Activated CD4-positive, alpha-beta T cell treated with anti-CD3 and anti-CD28 coated beads, Interleukin-2, amount 50 U/mL, for 1 hour (primary cell): ENCODE measurements at regions not wholly inside any gene's neighbourhood (a gene's known extent, or its start where the extent isn't known, plus 50 kb on each side); places are given as distances from the start of the nearest gene placed in this dataset.
"Not testable (repeated sequence)": the region's sequence is repeated elsewhere in the genome, so short reads cannot be mapped to it uniquely, and the experiment has no call there.

Experiments
- DNase-seq: peaks from one replicate; pipeline ENCODE4 v3.0.0-alpha.2; 2020

DNA sequence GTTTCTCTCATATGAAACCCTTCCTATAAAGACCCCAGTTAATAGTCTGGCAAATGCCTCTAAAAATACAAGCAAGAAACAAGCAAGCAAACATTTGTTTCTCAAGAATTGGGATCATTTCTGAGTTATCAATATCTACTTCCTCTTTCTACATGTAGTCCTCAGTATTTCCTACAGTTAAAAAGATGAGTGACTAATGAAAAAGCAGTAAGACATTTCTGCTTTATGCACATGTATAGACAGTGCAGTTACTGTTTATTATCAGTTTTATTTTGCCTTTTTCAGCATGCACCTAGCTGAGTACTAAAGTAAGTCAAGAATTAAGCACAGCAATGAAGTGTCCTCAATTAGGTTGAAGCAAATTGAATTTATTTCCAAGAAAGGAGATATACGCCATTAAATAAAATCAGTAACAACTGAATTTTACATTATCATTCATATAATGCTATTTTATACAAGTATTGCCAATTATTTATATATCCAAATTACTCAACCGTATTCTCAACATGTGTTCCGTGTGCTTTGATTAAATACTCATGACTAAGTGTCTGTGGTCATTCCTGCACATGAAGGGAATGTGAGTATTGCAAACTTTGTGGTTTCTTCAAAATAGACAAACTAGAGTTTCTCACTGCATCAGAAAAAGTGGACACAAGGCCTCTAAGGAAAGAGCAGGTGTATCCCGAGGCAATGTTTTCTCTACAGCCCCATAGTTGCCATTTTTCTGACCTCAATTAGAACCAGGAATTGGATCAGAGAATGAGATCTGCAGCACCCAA is 159.3 kb upstream of the MARCKS start:
- DNase-seq: no peak

- DNase-seq: no peak
Measured at GRCh38 chr6:113699239-113699638, 157.9 kb upstream of the MARCKS start.

GRCh38 chr6:113701552-113702254 is 155.4 kb upstream of the MARCKS start:
- no peak for DNase-seq

DNA sequence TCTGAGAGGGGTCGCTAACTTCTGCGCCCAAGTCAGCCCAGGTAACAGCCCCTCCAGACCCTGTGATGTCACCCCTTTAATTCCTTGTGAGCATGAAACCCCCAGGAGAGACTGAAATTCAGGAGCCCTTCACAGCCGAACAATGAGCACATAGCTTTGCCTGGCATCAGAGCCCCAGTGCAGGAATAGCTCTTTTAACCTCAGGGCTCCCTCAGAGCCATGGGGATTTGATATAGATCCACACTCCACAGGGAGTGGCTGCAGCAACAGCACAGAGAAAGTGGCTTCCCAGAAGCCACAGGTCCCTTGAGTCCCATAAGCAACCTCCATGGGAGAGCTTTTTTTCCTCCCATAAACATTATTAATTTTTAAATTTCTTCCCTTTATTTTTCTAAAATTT is 150.0 kb upstream of the MARCKS start:
- DNase-seq: no peak

DNA sequence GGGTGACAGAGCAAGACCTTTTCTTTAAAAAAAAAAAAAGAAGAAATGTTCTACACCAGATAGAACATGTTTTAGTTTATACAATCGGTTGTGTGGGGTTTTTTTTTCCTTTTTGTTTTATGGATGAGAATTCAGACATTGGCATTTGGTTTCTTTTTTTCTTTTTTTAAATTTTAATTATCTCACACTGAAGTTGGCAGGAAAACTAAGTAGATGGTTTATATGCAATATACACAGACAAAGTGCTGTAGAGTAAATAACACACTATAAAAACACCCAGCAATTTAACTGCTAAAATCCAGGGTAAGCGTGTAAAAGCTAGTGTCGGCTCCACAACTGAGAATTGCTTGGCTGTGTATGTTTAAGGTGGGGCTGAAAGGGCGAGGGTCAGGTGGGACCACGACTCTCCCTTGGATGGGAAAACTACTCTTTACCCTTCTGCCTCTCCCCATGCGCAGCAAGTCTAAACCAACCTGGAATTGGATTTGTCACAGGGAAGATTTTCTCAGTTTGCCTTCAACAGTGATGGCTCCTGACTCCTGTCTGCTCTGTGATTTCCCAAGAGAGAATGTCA is 147.1 kb upstream of the MARCKS start:
- DNase-seq: no peak

DNA sequence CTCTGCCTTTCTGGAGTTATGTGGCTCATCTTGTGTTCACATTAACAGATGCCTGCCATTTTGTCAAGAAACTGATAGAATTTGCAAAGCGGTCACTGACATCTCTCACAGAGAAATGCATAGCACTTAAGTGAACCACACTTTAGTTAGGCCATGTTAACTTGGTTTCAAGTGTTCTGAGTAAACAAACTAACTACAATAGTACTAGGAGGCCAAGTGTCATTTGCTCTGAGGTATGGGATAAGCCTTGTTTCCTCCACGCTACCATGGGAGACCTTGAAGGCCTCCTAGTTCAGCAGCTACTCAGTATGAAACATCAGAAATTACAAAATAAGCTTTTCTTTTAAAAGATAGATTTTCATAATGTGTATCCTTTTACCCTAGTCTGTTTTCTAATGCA is 143.5 kb upstream of the MARCKS start:
- no peak for DNase-seq

GRCh38 chr6:113718588-113718987 is 138.6 kb upstream of the MARCKS start:
- DNase-seq: no peak

DNA sequence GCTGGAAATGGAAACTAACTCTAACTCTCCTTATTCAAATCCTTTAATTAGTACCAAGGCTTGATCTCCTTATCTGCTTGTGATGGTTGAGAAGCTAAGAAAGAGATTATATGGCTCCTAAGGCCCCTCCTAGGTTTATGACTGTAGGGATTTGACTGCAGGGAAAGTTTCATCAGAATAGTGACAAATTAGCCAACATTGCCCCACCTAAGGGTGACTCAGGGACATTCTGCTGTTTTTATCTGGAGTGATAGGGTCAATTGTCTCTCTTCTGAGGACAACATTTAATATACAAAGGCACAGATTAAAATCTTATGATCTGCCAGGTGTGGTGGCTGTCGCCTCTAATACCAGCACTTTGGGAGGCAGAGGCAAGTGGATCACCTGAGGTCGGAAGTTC is 138.1 kb upstream of the MARCKS start:
- DNase-seq: no peak

DNA sequence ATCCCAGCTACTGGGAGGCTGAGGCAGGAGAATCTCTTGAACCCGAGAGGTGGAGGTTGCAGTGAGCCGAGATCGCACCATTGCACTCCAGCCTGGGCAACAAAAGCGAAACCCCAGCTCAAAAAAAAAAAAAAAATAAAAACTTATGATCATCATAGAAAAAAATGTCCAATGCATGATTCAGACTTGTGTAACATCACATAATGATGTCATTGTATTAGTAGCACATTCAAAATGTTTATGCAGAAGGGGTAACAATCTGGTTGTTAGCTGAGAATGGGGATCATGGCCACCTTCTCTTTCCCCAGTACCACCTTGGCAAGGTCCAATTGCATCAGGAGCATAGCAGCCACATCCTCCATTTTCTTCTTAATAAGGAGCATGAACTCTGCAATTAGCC is 137.6 kb upstream of the MARCKS start:
- DNase-seq: no peak

DNA sequence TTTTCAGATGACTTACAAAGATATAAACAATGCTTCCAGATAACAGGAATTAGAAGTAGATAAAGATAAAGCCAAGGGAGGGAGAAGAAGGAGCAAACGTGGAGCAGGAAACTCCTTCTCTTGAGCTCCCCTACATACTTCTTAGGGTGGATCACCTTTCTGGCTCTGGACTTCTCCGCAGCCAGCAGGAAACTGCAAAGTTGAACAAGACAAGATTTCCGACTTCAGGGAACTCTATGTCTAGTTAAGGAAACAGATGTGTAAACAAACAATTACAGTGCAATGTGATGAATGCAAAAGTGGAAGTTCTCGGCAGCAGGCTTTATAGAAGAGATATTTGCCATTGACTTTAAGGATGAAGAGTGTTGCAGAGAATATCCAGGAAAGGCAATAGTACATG is 134.0 kb upstream of the MARCKS start:
- DNase-seq: no peak

DNA sequence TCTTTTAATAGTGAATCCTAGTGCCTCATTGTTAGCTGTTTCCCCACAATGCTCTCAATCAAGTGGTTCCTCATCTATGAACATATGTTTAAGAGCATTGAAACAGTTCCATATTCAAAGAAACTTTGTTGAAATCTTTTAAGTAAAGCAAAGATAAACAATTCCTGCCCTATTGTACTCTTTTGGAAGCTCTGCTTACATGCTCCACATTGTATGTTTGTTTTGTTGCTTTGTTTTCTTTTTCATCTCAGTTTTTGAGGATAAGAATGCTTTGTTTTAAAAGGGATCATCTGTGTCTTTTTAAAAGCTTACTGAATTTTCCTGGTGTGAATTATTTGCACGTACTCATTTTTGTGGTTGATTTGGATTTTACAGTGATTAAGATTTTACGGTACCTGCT is 132.2 kb upstream of the MARCKS start:
- DNase-seq: not testable (repeated sequence)

- no peak for DNase-seq
Measured at GRCh38 chr6:113731541-113731940, 125.6 kb upstream of the MARCKS start.

GRCh38 chr6:113732384-113732966 is 124.7 kb upstream of the MARCKS start:
- no peak for DNase-seq

DNA sequence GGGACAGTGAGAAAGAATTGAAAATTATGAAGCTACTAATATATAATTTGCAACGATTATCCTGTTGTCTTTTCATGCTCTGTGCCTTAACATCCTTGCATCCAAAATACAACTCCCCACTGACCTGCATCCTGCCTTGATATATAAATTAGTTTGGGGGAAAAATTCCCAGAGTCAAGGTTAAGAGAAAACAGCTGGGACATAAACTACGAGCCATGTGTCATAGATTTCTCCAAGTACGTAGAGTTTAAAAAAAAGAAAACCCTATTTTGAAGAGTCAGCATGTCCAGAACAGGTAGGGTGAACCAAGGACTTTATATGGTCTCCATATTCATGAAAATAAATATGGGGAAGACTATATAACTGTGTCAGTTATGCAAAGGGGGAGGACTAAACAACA is 123.8 kb upstream of the MARCKS start:
- DNase-seq: no peak

- no peak for DNase-seq
Measured at GRCh38 chr6:113734982-113735381, 122.2 kb upstream of the MARCKS start.

- no peak for DNase-seq
Measured at GRCh38 chr6:113735491-113735890, 121.7 kb upstream of the MARCKS start.

DNA sequence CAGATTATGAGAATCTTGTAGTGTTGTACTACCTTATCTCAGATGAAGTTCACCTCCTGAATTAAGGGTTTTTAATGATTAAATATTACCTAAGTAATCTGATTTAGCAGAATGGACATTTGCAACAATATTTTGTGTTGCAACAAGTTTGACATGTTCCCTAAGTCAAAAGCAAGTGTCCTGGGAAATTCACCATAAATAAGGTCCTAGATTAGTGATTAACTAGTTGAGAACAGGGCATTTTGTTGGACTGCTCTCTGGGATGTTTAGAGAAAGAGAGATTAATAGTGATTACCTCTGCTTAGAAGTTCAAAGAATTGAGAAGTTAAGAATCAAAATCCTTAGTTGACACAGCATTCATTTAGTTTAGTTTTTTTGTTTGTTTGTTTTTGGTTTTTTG is 120.2 kb upstream of the MARCKS start:
- DNase-seq: no peak

GRCh38 chr6:113739041-113739655 is 118.0 kb upstream of the MARCKS start:
- DNase-seq: no peak

- DNase-seq: no peak
Measured at GRCh38 chr6:113741651-113742050, 115.5 kb upstream of the MARCKS start.

DNA sequence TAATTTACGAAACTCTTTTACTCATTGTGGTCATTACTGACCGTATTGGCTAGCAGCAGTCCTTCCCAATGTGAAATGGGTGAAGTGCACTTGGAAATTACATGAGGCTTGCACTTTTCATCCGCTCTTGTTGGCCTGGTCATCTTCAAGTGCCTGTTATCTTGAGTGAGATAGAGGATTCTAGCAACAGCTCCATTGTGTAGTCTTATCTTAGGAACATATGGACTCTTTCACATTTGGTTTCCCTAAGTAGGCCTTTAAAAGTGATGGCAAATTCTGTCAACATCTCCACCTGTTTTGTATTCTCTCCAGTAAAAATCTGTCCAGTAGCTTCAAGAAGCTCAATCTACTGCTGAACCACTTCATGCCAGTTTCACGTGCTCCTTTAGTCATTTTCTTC is 114.8 kb upstream of the MARCKS start:
- DNase-seq: no peak

DNA sequence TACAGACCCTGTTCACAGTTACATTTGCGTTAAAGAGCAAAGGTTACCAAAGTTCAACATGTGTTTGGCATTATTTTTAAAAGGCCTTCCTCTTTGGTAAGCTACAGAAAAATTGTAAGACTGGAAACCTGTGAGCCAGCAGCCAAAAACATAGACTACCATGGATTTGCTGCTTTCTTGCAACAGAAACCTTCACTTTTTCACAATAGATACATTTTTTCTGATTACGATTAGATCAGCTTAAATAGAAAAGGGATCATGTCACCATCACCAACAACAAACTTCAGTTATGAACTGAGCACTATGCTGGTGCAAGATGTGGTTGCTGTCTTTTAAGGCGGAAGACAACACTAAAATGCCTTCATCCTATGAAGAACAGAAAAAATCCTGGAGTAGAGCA is 112.3 kb upstream of the MARCKS start:
- DNase-seq: no peak

DNA sequence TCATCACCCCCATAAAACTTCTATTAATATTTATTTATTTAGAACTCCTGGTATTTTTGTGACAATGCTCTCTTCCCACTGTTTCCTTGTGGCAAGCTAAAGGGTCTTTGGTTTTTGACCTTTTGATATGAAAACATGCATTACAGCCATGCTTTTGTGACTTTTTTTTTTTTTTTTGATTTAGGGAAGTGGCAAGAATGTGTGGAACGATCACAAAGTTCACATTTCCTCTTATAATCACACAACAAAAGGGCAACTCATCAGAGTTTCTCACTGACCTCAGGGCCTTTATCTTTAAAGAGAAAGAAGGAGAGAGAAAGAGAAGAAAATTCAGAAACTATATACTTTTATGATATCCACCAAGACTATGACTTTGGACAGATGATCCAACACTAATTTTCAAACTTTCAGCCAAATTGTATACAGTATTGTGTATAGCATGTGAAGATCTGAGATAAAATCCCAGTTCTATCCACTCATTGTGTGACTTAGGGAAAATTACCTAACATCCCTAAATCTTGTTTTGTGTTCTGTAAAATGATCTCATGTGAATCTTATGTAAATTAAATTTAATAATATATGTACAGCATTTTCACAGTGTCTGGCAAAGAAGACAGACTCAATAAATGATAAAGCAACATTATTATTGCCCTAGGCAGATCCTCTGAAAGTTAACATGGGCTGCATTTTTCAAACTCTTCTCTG is 106.8 kb upstream of the MARCKS start:
- no peak for DNase-seq

GRCh38 chr6:113754291-113754690 is 102.9 kb upstream of the MARCKS start:
- no peak for DNase-seq
